MM.1S (cell line): ENCODE measurements at regions not wholly inside any gene's neighbourhood (a gene's known extent, or its start where the extent isn't known, plus 50 kb on each side); places are given as distances from the start of the nearest gene placed in this dataset.

Source experiments
- EZH2 ChIP-seq: fragments of 300-600 bp; sonication (generic); optimal IDR thresholded peaks from 2 replicates; pipeline ENCODE3; 2017; ENCODE audit warnings: low read depth, mild to moderate bottlenecking, antibody characterized with exemption, low read length, mixed read lengths
- TF ChIP-seq, protein P1 (sequence below): fragments of 300-600 bp; sonication (generic); IDR thresholded peaks from 2 replicates; pipeline ENCODE4 v1.5.1; 2016; ENCODE audit warnings: antibody characterized with exemption, low read length, mixed read lengths

DNA sequence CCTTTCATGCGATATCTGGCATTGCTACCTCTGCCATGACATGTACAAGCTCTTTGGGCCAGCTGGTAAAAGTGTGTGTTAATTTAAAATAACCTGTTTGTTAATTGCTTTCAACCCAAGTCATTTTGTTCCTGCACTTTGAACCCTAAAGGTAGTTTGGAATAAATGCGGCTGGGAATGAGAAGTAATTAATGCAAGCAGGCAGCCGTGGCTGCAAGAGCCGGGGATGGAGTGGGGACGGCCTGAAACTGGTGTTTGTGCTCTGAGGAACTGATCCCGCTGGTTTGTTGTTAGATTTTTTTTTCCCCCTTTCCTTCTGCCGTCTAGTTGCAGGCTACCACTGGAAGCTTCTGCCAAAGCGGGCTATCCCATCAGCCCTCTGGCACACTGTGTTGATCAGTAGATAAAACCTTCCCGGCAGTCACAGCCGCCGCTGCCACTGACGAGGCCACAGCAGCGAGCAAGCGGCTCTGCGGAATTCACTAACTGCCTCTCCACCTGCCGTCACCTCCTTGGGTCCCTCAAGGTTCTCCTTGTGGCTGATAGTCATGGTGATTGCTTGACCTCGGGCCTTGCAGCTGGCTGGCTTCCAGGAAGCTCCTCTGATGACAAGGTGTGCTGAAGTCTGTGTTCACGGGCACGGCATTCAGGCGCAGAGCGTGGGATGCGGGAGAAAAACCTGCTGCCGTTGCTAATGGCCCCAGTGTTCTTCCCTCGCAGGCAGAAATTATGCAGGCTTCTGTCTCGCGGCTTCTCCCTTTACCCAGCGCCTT, 315.9 kb downstream of the TFAP2A start:
- TF ChIP-seq, protein P1, sequence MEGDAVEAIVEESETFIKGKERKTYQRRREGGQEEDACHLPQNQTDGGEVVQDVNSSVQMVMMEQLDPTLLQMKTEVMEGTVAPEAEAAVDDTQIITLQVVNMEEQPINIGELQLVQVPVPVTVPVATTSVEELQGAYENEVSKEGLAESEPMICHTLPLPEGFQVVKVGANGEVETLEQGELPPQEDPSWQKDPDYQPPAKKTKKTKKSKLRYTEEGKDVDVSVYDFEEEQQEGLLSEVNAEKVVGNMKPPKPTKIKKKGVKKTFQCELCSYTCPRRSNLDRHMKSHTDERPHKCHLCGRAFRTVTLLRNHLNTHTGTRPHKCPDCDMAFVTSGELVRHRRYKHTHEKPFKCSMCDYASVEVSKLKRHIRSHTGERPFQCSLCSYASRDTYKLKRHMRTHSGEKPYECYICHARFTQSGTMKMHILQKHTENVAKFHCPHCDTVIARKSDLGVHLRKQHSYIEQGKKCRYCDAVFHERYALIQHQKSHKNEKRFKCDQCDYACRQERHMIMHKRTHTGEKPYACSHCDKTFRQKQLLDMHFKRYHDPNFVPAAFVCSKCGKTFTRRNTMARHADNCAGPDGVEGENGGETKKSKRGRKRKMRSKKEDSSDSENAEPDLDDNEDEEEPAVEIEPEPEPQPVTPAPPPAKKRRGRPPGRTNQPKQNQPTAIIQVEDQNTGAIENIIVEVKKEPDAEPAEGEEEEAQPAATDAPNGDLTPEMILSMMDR = no peak
- TF ChIP-seq EZH2 = no peak
